A549 (cell line): ENCODE measurements at regions not wholly inside any gene's neighbourhood (a gene's known extent, or its start where the extent isn't known, plus 50 kb on each side); places are given as distances from the start of the nearest gene placed in this dataset.

ENCODE experiments used
- CEBPB ChIP-seq, 2 experiments: fragments of >200 bp in 1 of 2; sonication (Bioruptor Twin) in 1 of 2; formaldehyde crosslinking in 1 of 2; IDR thresholded peaks; 2 replicates each; pipeline ENCODE4 v1.6.1; 2012 to 2016
- TF ChIP-seq, protein P1 (sequence below): fragments of 200-600 bp; sonication (generic); IDR thresholded peaks from 2 replicates; pipeline ENCODE4 v1.6.1; 2016; ENCODE audit warnings: antibody characterized with exemption, mild to moderate bottlenecking, moderate library complexity

DNA sequence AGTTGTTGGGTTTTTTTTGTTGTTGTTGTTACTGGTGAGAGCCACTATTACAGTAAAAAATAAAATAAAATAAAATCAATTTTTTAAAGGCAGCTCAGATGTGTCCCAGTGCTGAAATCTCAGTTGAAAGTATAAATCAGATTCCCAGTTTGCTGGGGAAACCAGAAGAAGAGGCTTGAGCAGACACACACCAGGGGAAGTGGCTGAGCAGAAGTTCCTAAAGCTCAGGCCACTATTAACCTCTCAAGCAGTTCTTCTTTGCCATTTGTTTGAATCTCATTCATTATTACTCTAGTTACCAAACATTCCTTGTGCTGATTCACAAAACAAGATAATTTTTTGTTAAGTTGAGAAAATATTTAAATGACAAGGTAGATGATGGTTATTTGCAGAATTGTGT, 70.9 kb upstream of the ZSWIM6 start:
- TF ChIP-seq CEBPB (IDR thresholded peaks at IDR 0.05), result no peak
- TF ChIP-seq, protein P1, sequence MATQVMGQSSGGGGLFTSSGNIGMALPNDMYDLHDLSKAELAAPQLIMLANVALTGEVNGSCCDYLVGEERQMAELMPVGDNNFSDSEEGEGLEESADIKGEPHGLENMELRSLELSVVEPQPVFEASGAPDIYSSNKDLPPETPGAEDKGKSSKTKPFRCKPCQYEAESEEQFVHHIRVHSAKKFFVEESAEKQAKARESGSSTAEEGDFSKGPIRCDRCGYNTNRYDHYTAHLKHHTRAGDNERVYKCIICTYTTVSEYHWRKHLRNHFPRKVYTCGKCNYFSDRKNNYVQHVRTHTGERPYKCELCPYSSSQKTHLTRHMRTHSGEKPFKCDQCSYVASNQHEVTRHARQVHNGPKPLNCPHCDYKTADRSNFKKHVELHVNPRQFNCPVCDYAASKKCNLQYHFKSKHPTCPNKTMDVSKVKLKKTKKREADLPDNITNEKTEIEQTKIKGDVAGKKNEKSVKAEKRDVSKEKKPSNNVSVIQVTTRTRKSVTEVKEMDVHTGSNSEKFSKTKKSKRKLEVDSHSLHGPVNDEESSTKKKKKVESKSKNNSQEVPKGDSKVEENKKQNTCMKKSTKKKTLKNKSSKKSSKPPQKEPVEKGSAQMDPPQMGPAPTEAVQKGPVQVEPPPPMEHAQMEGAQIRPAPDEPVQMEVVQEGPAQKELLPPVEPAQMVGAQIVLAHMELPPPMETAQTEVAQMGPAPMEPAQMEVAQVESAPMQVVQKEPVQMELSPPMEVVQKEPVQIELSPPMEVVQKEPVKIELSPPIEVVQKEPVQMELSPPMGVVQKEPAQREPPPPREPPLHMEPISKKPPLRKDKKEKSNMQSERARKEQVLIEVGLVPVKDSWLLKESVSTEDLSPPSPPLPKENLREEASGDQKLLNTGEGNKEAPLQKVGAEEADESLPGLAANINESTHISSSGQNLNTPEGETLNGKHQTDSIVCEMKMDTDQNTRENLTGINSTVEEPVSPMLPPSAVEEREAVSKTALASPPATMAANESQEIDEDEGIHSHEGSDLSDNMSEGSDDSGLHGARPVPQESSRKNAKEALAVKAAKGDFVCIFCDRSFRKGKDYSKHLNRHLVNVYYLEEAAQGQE, result no peak
